K562 (cell line): ENCODE measurements at regions not wholly inside any gene's neighbourhood (a gene's known extent, or its start where the extent isn't known, plus 50 kb on each side); places are given as distances from the start of the nearest gene placed in this dataset.

ENCODE experiments used
- ATAC-seq: fragments of 200-7000 bp; cut with Tn5 transposase; 3 replicates; pipeline ENCODE4 v1.9.1; 2020; ENCODE audit warnings: moderate library complexity
- BruUV-seq: library from RNA; stranded (reverse); fragments of 400-500 nt; replicated peaks from 2 replicates; lab custom pipeline; 2021; lab: Mats Ljungman, UMichigan
- CTCF ChIA-PET: fragments of 300-600 bp; formaldehyde crosslinking; extraction: SDS; loops from one replicate; lab custom pipeline; 2021; ENCODE audit warnings: low intra/inter-chr PET ratio; lab: Yijun Ruan, JAX
- POLR2A ChIA-PET: fragments of 300-600, 350-650 bp; sonication (Branson Sonifier 250); formaldehyde crosslinking; extraction: SDS; loops from one replicate; lab custom pipeline; 2021; ENCODE audit warnings: antibody characterized with exemption, inconsistent platforms; lab: Yijun Ruan, JAX
- DNase-seq, 4 experiments: peaks; one replicate each; pipeline versions ENCODE4 v3.0.0 to v3.0.0-alpha.2; 2011 to 2018; ENCODE audit warnings: low spot score in 3 of 4, mixed read lengths in 3 of 4; ENCODE audit errors: extremely low read depth in 1 of 4
- FAIRE-seq: peaks from 2 replicates; lab custom pipeline; 2011; peaks lifted over from hg19 to GRCh38; lab: Jason Lieb, UNC
- H2AFZ ChIP-seq: 2 replicates; pipeline ENCODE4 v1.6.0; 2011; ENCODE audit warnings: low read depth, low read length, control low read depth, inconsistent platforms
- H3K27ac ChIP-seq: fragments of 200-600 bp; 3 replicates; pipeline ENCODE4 v1.8.0; 2011; ENCODE audit warnings: low read depth, mild to moderate bottlenecking, control low read depth, inconsistent platforms, low read length, moderate library complexity, mixed read lengths; ENCODE audit errors: extremely low read depth
- H3K27me3 ChIP-seq, 2 experiments: fragments of 300-600 bp in 1 of 2; 2 replicates in 1 of 2; 3 replicates in 1 of 2; pipeline versions ENCODE4 v1.6.0 to v1.8.0; 2011; ENCODE audit warnings: inconsistent platforms in 2 of 2, low read length in 2 of 2, mild to moderate bottlenecking in 1 of 2, mixed read lengths in 1 of 2, moderate library complexity in 1 of 2; ENCODE audit not compliant: control insufficient read depth in 2 of 2, insufficient read depth in 2 of 2
- H3K36me3 ChIP-seq: fragments of 300-600 bp; 3 replicates; pipeline ENCODE4 v1.8.0; 2011; ENCODE audit warnings: mild to moderate bottlenecking, low read length, inconsistent platforms; ENCODE audit not compliant: control insufficient read depth, insufficient read depth
- H3K4me1 ChIP-seq, 2 experiments: fragments of 200-600 bp in 1 of 2; replicated peaks in 1 of 2; 2 replicates in 1 of 2; 3 replicates in 1 of 2; pipeline versions ENCODE4 v1.5.1 to v1.8.0; 2011; ENCODE audit warnings: inconsistent platforms in 2 of 2, low read length in 2 of 2, mild to moderate bottlenecking in 1 of 2, mixed read lengths in 1 of 2, moderate library complexity in 1 of 2; ENCODE audit not compliant: control insufficient read depth in 2 of 2, insufficient read depth in 2 of 2
- H3K4me2 ChIP-seq: 2 replicates; pipeline ENCODE4 v1.6.1; 2011; ENCODE audit warnings: low read length, control low read depth, inconsistent platforms, mixed read lengths; ENCODE audit not compliant: insufficient read depth
- H3K4me3 ChIP-seq: fragments of 200-600 bp; sonication (generic), shearing (Covaris generic); 2 replicates; pipeline ENCODE4 v1.5.1; 2016; ENCODE audit warnings: control low read depth, inconsistent platforms
- H3K79me2 ChIP-seq: fragments of 200-600 bp; 3 replicates; pipeline ENCODE4 v1.8.0; 2011; ENCODE audit warnings: low read length, inconsistent platforms; ENCODE audit not compliant: control insufficient read depth, insufficient read depth
- H3K9ac ChIP-seq, 2 experiments: 2 replicates each; pipeline versions ENCODE4 v1.6.0 to v1.6.1; 2011; ENCODE audit warnings: low read depth in 2 of 2, low read length in 2 of 2, control low read depth in 1 of 2, inconsistent platforms in 1 of 2, mild to moderate bottlenecking in 1 of 2, mixed read lengths in 1 of 2; ENCODE audit not compliant: insufficient read depth in 1 of 2
- H3K9me1 ChIP-seq: one replicate; pipeline ENCODE4 v1.6.0; 2011; ENCODE audit warnings: inconsistent platforms, mild to moderate bottlenecking, low read length, moderate library complexity; ENCODE audit not compliant: control insufficient read depth, insufficient read depth
- H3K9me3 ChIP-seq: replicated peaks from 2 replicates; pipeline ENCODE4 v1.5.1; 2011; ENCODE audit warnings: low read depth, low read length, inconsistent platforms; ENCODE audit not compliant: control insufficient read depth, insufficient read depth
- H4K20me1 ChIP-seq: replicated peaks from 2 replicates; pipeline ENCODE4 v1.6.1; 2011; ENCODE audit warnings: low read length, inconsistent platforms, mixed read lengths; ENCODE audit not compliant: control insufficient read depth, insufficient read depth
- ARNT ChIP-seq, 2 experiments: fragments of 450-650 bp; IDR thresholded peaks; 2 replicates each; pipeline ENCODE4 v1.6.1; 2016; ENCODE audit warnings: mild to moderate bottlenecking in 1 of 2
- BCL6 ChIP-seq: fragments of 250-450 bp; sonication (Bioruptor Pico); IDR thresholded peaks from 2 replicates; pipeline ENCODE4 v1.4.0; 2020
- BMI1 ChIP-seq: fragments of 150-350 bp; IDR thresholded peaks from 2 replicates; pipeline ENCODE4 v1.6.1; 2014; ENCODE audit warnings: low read length
- CEBPG ChIP-seq, 3 experiments: fragments of 200-800 bp in 1 of 3; sonication (Bioruptor generic) in 1 of 3; sonication (generic) in 1 of 3; formaldehyde crosslinking in 1 of 3; IDR thresholded peaks in 2 of 3; conservative IDR thresholded peaks in 1 of 3; 2 replicates each; pipeline versions ENCODE4 v1.6.1 to v1.8.0; 2016 to 2022; ENCODE audit warnings: missing compliant biosample characterization in 2 of 3, missing genetic modification characterization in 2 of 3, mild to moderate bottlenecking in 1 of 3, missing genetic modification reagents in 1 of 3
- E2F1 ChIP-seq: sonication (generic); formaldehyde crosslinking; IDR thresholded peaks from 2 replicates; pipeline ENCODE4 v1.8.1; 2023; ENCODE audit warnings: mild to moderate bottlenecking, missing genetic modification reagents, moderate library complexity
- IRF1 ChIP-seq: sonication (generic); formaldehyde crosslinking; IDR thresholded peaks from 2 replicates; pipeline ENCODE4 v1.8.0; 2022; ENCODE audit warnings: missing genetic modification reagents, mild to moderate bottlenecking, borderline replicate concordance
- MCM2 ChIP-seq: fragments of 450-650 bp; IDR thresholded peaks from 2 replicates; pipeline ENCODE4 v1.6.1; 2017; ENCODE audit warnings: low read depth, mild to moderate bottlenecking
- WGBS: fragments of 100-300 bp; shearing (Covaris generic); methylation state at CpG from one replicate; pipeline ENCODE4 v1.1.6; 2016; ENCODE audit warnings: low coverage, mixed read lengths; ENCODE audit not compliant: insufficient coverage; ENCODE audit errors: missing lambda C conversion rate; 5-methylcytosine and 5-hydroxymethylcytosine counted together
- in situ Hi-C: fragments of 300-500 bp; cut with MboI; formaldehyde crosslinking; loops from 4 replicates; pipeline ENCODE4 v1.15.0; 2018; ENCODE audit warnings: inconsistent platforms, mixed read lengths
- intact Hi-C: fragments of 100-400 bp; cut with micrococcal nuclease; formaldehyde crosslinking; loops from 2 replicates; pipeline ENCODE4 v1.14.2; 2022
- TF ChIP-seq, protein P1 (sequence below): fragments of 450-650 bp; IDR thresholded peaks from 2 replicates; pipeline ENCODE4 v1.6.1; 2016; ENCODE audit warnings: mild to moderate bottlenecking

DNA sequence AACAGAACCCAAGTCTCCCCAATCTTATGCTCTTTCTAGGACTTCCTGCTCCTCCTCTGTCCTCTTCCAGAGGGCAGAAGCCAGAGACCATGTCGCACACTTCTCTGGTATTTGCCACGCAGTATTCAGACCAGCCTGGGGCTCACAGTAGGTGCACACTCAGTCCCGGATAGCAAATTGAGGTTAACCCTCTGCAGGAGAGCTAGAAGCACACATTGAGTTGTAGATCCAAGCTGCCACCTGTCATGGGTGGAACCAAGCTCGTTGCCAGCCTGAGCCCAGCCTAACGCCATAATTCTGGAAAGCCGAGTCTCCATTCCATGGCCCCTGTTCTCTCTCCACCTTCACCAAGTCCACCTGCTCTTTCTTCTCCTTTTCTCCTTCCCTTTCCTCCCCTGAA is 562.1 kb downstream of the BUD13 start:
- Histone ChIP-seq H3K9me3 (no peaks in the 10 kb centered on the region), H3K27me3 (peaks cover 0 to 17% of the 10 kb centered on the region in 2 experiments; a peak in 3 of 5 replicates), H3K9ac (no peak overlapping the region), H4K20me1 (no peaks in the 10 kb centered on the region), H2AFZ (no peak overlapping the region), H3K4me3 (no peak overlapping the region), H3K4me1 (no peaks in the 10 kb centered on the region), H3K79me2 (no peaks in the 10 kb centered on the region), H3K9me1 (no peaks in the 10 kb centered on the region), H3K36me3 (no peaks in the 10 kb centered on the region), H3K27ac (no peak overlapping the region), H3K4me2 (no peak overlapping the region)
- no peak for ATAC-seq
- no TSS peak for BruUV-seq
- TF ChIP-seq CEBPG (CRISPR knock-in tag; IDR thresholded peaks at IDR 0.05) (no peak), CEBPG (tag; conservative IDR thresholded peaks at IDR 0.05 in 1 of 2, IDR thresholded peaks at IDR 0.05 in 1 of 2) (no peak), ARNT (IDR thresholded peaks at IDR 0.05) (no peak), IRF1 (CRISPR knock-in tag) (no peak), MCM2 (no peak), BMI1 (no peak), BCL6 (no peak), E2F1 (CRISPR knock-in tag) (no peak)
- TF ChIP-seq, protein P1, sequence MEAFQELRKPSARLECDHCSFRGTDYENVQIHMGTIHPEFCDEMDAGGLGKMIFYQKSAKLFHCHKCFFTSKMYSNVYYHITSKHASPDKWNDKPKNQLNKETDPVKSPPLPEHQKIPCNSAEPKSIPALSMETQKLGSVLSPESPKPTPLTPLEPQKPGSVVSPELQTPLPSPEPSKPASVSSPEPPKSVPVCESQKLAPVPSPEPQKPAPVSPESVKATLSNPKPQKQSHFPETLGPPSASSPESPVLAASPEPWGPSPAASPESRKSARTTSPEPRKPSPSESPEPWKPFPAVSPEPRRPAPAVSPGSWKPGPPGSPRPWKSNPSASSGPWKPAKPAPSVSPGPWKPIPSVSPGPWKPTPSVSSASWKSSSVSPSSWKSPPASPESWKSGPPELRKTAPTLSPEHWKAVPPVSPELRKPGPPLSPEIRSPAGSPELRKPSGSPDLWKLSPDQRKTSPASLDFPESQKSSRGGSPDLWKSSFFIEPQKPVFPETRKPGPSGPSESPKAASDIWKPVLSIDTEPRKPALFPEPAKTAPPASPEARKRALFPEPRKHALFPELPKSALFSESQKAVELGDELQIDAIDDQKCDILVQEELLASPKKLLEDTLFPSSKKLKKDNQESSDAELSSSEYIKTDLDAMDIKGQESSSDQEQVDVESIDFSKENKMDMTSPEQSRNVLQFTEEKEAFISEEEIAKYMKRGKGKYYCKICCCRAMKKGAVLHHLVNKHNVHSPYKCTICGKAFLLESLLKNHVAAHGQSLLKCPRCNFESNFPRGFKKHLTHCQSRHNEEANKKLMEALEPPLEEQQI = no peak
- CTCF ChIA-PET = no interaction called here
- WGBS = 1% methylated on average over 6 of the region's 6 CpGs
- POLR2A ChIA-PET = interaction anchor here (0.6 to 1.0 kb wide), 2 partner anchors 8 to 210 kb away, joined by 3 to 5 read pairs; no protein-coding TSS in a partner anchor
- no peak for FAIRE-seq
- no peak for DNase-seq
- intact Hi-C loops = no loop called here
- in situ Hi-C loops = no loop called here
